Amygdala (tissue), 56 donors: ENCODE measurements at regions not wholly inside any gene's neighbourhood (a gene's known extent, or its start where the extent isn't known, plus 50 kb on each side); places are given as distances from the start of the nearest gene placed in this dataset.

Experiments
- DNase-seq, 56 donors: peaks; one replicate each; lab custom pipeline; 2025; lab: John Stamatoyannopoulos, UW

- no peak for DNase-seq
These were observed 153.6 kb downstream of the TDRD15 start for GRCh38 chr2:21277068-21278056.

GRCh38 chr2:21279525-21279924 is 155.8 kb downstream of the TDRD15 start:
- DNase-seq, result no peak

DNA sequence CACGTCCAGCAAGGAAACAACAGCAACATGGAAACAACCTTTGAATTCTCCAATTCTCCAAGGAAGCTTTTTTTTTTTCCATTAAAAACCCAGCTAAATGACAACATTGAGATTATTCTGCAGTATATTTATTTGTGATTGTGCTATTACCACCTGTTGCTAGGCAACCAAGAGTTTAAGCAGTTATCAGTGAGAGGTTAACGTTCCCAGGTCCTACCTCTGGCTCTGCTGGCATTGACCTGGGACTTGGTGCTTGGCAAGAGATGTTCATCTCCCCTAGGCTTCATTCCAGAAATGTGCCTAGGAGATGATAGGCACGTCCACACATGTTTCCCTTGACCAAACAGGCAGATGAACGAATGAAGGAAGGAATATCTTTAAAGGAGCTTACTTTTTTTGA is 157.0 kb downstream of the TDRD15 start:
- no peak for DNase-seq

GRCh38 chr2:21281384-21281783 is 157.6 kb downstream of the TDRD15 start:
- DNase-seq, result no peak

DNA sequence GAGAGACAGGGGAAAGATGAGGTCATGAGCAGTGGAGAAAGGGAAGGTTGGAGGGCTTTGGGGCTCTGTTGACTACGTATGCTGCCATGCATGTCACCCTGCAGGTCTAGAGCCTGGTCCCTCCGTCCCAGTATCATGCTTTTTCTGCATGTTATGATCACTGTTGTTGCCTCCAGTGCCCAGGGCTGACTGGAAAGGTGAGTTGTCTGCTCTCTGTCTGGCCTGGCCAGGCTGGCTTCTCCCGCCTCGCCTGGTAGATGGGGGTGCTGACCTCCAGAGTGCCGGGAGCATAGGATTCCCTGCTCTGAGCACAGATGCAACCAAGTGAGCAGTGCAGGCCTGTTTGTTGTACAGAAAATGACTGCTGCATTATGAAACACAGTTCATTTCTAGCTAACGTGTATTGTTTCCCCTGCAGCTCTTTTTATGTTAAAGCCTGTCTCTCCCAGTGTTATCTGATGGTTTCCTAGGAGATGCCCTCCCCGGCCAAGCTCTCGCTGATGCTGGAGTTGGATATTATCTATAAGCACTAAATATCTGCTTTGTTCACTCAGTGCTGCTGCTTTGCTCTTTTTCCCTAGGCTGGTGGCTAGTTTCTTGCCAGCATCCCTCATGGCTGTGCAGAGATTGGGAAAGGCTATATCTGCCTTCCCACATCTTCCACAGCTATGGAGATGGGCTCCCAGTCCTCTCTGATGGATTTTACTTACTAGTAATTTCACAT is 158.2 kb downstream of the TDRD15 start:
- peak in 3 of 56 donors; percentile 19 to 28 (median 27) for DNase-seq

DNA sequence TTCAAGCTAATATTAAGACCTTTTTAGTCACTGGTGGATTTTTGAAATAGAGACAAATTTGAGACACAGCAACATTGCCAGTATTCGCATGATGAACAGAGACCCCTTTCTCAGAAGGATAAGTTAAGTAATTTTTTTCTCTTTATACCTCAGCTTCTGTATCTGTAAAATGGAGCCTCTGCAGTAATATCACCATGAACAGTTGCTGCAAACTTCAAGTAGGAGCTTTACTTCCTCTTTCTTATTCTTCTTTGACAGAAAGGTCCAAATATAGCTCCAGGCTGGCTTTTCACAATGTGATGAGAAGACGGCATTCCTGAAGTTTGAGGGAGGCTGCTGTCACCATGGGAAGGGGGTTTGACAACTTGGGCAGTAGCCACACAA is 158.7 kb downstream of the TDRD15 start:
- DNase-seq, result no peak

DNA sequence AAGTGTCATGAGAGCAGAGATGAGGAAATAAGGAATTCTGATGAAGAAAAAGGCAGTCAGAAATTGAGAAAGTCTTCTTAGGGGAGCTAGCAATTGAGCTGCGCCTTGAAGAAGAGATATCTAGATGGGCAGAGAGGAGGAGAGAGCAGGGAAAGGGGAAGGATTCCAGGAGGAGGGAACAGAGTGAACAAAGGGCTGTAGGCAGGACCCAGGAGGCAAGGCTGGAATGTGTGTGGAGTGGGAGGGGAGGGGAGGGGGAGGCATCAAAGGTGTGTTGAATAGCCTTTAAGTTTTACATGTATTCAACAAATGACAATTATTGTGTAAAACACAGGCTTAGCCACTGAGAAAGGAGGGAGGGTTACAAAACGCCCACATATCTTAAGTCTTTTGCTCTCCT is 164.5 kb downstream of the TDRD15 start:
- DNase-seq, result no peak

GRCh38 chr2:21288739-21289520 is 165.2 kb downstream of the TDRD15 start:
- DNase-seq, result peak in 1 of 56 donors; percentile 9

DNA sequence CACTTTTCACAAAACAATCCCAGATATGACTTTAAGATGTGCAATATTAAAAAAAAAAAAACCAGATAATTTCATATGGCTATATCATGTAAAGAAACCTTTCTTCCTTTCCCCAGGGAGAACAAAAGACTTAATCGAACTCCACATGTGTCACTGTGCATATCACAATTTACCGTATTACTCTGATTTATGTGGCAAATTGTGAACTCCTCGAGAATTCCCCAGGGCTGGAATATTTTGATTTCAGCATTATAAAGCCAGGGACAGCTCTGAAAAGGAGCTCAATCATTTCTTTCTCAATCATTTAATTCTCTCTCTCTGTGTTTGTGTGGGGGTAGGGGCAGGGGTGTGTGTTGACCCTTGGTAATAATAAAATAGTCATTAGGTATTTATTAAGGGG is 165.8 kb downstream of the TDRD15 start:
- no peak for DNase-seq

- no peak for DNase-seq
These were observed 166.2 kb downstream of the TDRD15 start for GRCh38 chr2:21289989-21290388.

- DNase-seq, result no peak
These were observed 167.7 kb downstream of the TDRD15 start for GRCh38 chr2:21291426-21291825.

DNA sequence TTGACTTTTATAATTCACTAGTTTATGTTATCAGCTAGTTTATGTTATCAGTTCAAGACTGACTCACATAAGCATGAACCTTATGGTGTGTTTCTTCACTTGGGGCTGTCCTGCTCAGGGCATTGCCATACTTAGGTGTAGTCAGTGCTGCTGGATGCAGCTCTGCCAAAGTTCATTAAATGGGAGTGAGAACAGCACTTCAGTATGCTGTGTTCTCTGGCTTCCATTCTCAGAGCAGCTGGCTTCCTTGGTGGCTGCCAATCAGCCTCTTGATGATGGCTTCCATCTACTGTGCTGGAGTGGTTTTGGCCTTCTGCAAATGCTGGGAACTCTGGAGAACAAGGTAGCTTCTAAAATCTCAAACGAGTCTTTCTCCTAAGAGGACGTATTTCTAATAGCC is 170.7 kb downstream of the TDRD15 start:
- no peak for DNase-seq

GRCh38 chr2:21299411-21299810 is 175.6 kb downstream of the TDRD15 start:
- DNase-seq, result no peak

DNA sequence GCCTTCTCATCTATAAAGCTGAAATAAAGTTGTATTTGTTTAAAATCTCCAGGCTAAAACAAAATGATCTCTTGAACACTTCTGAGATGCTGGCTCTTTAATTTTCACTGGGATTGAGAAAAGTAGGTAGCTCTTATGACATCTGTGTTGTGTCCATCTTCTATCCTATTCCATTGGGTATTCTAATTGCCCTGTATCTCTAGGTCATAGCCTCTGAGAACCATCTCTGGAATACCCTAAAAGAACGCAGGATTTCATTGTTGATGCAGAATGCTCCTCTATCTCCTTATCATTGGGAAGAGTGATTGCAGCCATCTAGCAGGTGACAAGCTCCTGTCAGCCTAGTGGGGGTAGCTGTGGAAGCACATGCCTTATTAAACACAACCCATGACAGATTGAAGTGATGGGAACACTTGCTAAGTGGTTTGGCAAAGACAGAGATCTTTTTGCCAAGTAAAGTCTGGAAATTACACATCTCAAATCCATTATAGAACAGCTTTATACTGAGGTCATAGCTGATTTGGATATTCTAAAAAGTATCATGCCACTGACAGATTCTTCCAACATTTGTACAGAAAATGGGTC is 178.2 kb downstream of the TDRD15 start:
- no peak for DNase-seq

DNA sequence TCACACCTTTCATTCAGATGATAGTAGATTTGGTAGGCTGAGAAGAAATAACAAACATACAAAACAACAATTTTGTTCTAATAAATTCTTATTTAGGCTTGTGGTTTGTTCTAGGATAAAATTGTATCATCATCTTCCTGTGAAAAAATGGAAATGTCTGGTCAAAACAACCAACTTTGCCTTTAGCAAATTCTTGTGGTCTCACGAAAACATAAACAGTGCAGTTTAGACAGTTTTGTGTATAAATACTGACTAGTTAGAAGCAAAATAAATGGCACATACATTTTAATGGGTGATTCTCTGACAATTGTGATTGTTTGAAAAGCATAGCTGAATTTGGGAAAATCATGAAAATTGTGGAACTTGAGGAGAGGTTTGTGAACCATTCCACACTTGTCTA is 180.1 kb downstream of the TDRD15 start:
- no peak for DNase-seq

DNA sequence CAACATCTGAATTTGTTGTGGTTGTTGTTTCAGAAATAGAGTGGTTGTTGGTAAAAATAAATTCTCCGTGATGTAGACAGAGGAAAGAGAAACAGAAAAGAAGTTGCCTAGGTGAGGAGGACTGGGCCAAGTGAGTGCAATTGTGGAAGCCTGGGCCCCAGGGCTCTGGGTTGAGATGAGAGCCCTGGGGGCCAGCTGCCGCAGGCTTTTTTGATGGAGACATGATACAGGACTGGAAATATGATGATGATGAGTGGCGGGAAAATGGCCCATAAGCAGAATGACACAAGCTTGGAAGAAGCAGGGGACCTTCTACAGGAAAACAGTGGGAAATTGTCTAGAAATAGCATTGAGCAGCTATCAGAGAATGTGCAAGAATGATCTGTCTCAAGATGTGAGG is 181.8 kb downstream of the TDRD15 start:
- no peak for DNase-seq

DNA sequence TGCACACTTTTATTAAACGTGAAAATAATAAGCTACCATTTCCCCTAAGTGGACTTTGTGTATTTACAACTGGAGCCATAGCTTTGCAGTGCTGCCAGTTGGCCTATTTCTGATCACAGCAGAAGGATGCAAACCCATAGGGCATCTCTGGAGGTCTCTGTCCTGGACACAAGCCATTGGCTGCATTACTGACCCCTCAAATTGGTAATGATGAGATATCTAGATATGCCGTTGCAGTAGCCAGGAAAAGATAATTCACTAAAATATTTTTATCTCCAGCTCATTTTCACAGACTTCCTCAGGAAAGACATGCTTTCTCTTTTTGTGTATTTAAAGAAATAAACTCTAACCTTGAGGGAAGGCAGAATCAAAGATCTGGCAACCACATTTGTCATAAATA is 182.5 kb downstream of the TDRD15 start:
- DNase-seq, result no peak

- DNase-seq, result no peak
These were observed 183.3 kb downstream of the TDRD15 start for GRCh38 chr2:21307037-21307436.

DNA sequence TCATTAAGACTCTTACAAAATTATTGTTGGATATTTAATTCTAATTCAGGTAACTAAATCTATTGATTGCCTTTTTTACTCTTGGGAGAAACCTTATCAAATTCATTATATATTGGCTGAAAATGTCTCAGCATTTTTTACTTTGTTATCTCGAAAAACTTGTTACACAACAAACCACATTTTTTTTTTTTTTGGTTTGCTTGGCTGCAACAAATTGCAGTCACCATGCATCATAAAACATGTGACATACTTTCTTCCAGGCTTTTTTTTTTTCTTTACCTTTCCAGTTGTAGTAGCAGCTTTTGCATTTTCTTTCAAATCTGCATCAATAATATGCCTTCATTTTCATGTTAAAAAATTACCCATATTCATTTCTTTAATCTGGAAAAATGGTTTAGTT is 186.7 kb downstream of the TDRD15 start:
- no peak for DNase-seq

DNA sequence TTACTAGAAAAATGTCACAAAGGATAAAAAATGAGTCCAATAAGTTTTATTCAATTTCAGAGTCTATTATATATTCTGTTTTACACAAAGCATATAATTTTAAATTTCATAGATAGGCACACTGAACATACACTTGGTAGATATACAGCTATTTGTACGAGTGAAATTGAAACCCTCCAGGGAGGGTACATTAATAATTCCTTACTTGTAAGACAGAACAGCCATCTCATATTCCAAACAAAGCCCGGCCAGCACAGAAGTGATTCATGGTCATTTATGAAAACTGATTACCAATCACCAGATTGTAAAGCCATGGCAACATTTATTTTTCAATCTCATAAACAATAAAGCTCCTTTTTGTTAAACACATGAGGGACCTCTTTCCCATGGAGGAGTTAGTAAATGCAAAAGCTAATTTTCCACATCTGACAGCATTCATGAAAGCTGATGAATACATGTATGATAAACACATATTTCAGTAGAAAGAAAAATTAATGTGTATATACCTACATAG is 190.6 kb downstream of the TDRD15 start:
- no peak for DNase-seq
